Bronchial epithelial cell (primary cell): ENCODE measurements at regions not wholly inside any gene's neighbourhood (a gene's known extent, or its start where the extent isn't known, plus 50 kb on each side); places are given as distances from the start of the nearest gene placed in this dataset.
"Not testable (repeated sequence)": the region's sequence is repeated elsewhere in the genome, so short reads cannot be mapped to it uniquely, and the experiment has no call there.

Experiments
- DNase-seq: peaks from one replicate; pipeline ENCODE4 v3.0.0-alpha.2; 2010; ENCODE audit warnings: low read depth
- FAIRE-seq: peaks from 2 replicates; lab custom pipeline; 2011; peaks lifted over from hg19 to GRCh38; lab: Jason Lieb, UNC
- H3K27me3 ChIP-seq: 2 replicates; pipeline ENCODE4 v1.5.1; 2011; ENCODE audit warnings: low read length; ENCODE audit not compliant: control insufficient read depth, insufficient read depth
- H3K36me3 ChIP-seq: 2 replicates; pipeline ENCODE4 v1.5.1; 2011; ENCODE audit warnings: low read length; ENCODE audit not compliant: control insufficient read depth, insufficient read depth
- H3K4me3 ChIP-seq: 2 replicates; pipeline ENCODE4 v1.5.1; 2011; ENCODE audit warnings: mild to moderate bottlenecking, low read depth, low read length, control low read depth
- TF ChIP-seq, protein P1 (sequence below): IDR thresholded peaks from 2 replicates; pipeline ENCODE4 v1.5.1; 2011; ENCODE audit warnings: mild to moderate bottlenecking, moderate library complexity, low read length, control low read depth, inconsistent platforms; ENCODE audit not compliant: insufficient read depth, severe bottlenecking

DNA sequence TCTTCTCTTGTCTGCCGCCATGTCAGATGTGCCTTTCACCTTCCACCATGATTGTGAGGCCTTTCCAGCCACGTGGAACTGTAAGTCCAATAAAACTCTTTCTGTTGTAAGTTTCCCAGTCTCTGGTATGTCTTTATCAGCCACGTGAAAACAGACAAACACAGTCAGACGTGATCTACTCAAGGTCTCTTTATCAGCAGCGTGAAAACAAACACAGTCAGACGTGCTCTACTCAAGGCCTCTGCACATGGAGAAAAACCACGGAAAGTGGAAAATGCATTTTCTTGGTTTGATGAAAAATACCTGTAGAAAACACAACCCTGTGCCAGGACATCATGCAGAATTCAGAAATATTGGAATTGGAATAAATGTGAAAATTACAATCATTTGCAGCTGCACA, 1115.7 kb downstream of the TMEM121 start:
- TF ChIP-seq, protein P1, sequence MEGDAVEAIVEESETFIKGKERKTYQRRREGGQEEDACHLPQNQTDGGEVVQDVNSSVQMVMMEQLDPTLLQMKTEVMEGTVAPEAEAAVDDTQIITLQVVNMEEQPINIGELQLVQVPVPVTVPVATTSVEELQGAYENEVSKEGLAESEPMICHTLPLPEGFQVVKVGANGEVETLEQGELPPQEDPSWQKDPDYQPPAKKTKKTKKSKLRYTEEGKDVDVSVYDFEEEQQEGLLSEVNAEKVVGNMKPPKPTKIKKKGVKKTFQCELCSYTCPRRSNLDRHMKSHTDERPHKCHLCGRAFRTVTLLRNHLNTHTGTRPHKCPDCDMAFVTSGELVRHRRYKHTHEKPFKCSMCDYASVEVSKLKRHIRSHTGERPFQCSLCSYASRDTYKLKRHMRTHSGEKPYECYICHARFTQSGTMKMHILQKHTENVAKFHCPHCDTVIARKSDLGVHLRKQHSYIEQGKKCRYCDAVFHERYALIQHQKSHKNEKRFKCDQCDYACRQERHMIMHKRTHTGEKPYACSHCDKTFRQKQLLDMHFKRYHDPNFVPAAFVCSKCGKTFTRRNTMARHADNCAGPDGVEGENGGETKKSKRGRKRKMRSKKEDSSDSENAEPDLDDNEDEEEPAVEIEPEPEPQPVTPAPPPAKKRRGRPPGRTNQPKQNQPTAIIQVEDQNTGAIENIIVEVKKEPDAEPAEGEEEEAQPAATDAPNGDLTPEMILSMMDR, result no peak
- DNase-seq (no peak), FAIRE-seq (no peak)
- H3K4me3 ChIP-seq, result no peak overlapping the region
- no peaks in the 10 kb centered on the region for H3K27me3 ChIP-seq
- H3K36me3 ChIP-seq, result no peaks in the 10 kb centered on the region

DNA sequence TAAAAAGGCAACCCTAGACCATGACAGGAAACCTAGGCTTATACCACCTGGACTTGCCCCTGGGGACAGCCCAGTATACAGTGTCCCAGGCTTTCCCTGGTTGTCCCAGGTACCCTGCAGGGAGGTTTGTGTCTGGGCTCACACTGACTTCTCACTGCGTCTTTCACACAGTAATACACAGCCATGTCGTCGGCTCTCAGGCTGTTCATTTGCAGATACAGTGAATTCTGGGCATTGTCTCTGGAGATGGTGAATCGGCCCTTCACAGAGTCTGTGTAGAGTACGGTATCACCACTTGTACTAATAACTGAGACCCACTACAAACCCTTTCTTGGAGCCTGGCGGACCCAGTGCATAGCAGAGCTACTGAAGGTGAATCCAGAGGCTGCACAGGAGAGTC, 1116.6 kb downstream of the TMEM121 start:
- not testable (repeated sequence) for FAIRE-seq, H3K27me3 ChIP-seq, H3K4me3 ChIP-seq, H3K36me3 ChIP-seq, DNase-seq

DNA sequence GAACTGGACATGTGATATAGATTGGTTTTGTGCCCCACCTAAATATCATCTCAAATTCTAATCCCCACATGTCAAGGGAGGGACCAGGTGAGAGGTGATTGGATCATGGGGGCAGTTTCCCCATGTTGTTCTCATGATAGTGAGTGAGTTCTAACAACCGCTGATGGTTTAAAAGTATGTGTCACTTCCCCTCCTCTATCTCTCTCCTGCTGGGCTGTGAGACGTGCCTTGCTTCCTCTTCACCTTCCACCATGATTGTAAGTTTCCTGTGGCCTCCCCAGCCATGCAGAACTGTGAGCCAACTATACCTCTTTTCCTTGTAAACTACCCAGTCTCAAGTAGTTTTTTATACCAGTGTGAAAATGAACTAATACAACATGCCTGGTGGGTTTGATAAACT, 1122.5 kb downstream of the TMEM121 start:
- not testable (repeated sequence) for H3K4me3 ChIP-seq, H3K36me3 ChIP-seq, H3K27me3 ChIP-seq, DNase-seq, FAIRE-seq

DNA sequence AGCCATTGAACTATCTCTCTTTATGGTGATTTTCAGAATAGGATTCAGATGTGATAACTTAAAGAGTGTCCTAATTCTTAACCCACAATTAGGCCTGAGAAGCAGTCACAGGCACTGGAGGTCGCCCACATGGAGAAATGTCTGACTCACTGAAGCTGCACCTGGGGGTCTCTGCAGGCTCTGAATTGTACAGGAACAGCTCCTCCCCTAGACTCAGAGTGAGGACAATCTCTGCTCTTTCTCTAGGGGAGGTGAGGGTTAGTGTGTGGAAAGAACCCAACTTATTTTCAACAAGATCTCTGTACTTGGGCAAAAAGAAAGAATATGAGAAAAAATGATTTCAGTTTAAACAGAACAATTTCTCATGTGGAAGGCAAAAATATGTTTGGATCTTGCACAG, 1124.6 kb downstream of the TMEM121 start:
- DNase-seq (no peak), FAIRE-seq (no peak)
- Histone ChIP-seq H3K4me3 (no peak overlapping the region), H3K36me3 (no peaks in the 10 kb centered on the region), H3K27me3 (no peaks in the 10 kb centered on the region)
- TF ChIP-seq, protein P1, result no peak

DNA sequence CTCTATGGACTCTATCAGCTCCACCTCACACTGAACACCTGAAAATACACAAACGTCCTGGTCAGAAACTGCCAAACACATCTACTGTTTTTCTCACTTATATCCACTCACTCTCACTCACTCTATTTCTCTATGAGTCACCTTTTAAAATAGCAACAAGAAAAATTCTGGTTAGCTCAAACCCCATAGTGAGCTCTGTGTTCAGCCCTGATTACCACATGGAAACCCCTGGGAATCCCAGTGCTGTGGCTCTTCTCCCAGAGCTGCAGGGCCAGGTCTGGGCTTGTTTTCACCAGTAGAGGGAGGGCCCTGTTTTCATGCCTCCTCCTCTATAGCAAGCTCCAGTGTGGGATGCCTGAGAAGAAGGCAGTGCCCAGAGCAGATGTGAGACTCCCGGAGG, 1126.1 kb downstream of the TMEM121 start:
- peak; percentile 49 for DNase-seq
- H3K4me3 ChIP-seq, result no peak overlapping the region

DNA sequence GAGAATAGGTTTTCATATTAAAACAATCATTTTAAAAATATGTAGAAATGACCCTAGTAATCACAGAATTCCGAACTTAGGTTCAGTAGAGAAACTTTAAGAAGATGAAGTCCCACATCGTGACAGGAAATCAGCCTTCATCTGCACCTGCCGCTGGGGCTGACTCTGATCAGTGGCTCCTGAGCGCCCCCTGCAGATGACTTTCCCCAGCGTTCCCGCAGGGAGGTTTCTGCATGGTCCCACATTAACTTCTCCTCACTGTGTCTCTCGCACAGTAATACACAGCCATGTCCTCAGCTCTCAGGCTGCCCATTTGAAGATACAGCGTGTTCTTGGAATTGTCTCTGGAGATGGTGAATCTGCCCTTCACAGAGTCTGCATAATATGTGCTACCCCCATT, 1131.1 kb downstream of the TMEM121 start:
- Histone ChIP-seq H3K4me3 (no peak overlapping the region), H3K36me3 (no peaks in the 10 kb centered on the region), H3K27me3 (no peaks in the 10 kb centered on the region)
- no peak for FAIRE-seq
- TF ChIP-seq, protein P1, result no peak
- DNase-seq, result no peak

More for the DNA sequence above, 1126.1 kb downstream of the TMEM121 start:
- no peak for FAIRE-seq
- Histone ChIP-seq H3K36me3 (no peaks in the 10 kb centered on the region), H3K27me3 (no peaks in the 10 kb centered on the region)
- TF ChIP-seq, protein P1, result no peak

DNA sequence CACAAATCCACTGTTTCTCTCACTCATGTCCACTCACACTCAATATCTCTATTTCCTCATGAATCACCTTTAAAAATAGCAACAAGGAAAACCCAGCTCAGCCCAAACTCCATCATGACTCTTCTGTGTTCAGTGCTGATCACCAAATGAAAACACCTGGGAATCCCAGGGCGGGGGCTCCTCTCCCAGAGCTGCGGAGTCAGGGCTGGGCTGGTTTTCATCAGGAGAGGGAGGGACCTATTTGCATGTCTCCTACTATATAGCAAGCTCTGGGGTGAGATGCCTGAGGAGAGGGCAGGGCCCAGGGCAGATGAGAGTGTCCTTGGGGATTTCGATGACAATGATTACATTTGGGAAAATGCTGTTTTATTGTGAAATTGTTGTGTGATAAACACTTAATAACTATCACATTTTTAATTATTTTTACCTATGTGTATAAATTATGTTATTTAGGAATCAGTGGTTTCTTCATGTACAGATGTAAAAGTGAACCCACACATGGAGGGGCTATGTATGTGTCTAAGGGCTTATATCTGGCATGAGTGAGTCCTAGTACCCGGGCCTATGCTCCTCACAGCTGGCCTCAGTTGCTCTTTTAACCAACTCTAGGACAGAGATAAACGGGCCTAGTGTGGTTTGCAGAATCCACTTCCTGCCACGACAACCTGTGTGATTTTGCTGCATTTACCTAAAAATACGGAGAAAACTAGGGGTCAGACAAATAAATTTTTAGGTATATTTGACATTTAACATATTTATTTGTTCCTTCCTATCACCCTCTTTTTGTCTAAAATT, 1131.9 kb downstream of the TMEM121 start:
- DNase-seq, H3K4me3 ChIP-seq, FAIRE-seq, H3K27me3 ChIP-seq, H3K36me3 ChIP-seq: not testable (repeated sequence)

DNA sequence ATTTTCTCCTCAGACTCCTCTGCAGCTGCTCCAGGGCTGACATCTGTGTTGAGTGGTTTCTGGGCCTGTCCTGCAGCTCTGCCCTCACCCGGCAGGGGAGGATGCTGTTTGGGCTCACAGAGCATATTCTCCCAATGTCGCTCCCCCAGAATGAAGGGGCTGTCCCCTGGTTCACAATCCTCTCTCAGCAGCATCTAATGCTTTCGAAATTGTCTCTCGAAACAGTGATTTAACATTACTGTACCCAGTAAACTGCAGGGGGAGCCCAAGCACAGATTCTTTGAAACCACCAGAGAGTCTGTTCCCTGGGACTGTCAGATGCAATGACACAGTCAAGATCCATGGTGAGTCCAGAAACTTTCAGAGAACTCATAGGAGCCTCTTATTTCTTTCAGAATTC, 1135.2 kb downstream of the TMEM121 start:
- H3K4me3 ChIP-seq, H3K27me3 ChIP-seq, FAIRE-seq, DNase-seq, H3K36me3 ChIP-seq: not testable (repeated sequence)
